ENCODE measurements at regions not wholly inside any gene's neighbourhood (a gene's known extent, or its start where the extent isn't known, plus 50 kb on each side); places are given as distances from the start of the nearest gene placed in this dataset.

- DNase-seq (ENCODE audit: low read depth, low spot score) = no peak
Measured at GRCh38 chr2:128788636-128789220, 470.1 kb upstream of the HS6ST1 start.

DNA sequence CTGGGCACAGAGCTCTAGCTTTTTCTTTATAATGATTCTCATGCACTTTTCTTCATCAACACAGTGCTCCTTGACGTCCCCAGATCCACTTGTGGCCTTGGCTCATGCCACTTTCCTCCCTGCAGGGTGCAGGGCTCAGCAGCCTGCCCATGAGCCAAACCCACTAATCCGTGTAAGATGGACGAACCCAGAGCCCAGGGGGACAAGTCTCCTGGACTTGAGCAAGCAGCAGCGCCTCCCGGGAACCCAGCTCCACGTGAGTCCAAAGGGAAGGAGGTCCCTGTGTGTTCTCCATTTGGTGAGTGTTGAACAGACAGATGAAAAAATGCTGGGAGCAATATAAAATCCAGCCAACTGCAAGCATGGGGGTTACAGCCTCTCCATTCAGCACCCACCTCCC lies 470.6 kb upstream of the HS6ST1 start:
- no peak for DNase-seq (ENCODE audit: low read depth, low spot score)

DNA sequence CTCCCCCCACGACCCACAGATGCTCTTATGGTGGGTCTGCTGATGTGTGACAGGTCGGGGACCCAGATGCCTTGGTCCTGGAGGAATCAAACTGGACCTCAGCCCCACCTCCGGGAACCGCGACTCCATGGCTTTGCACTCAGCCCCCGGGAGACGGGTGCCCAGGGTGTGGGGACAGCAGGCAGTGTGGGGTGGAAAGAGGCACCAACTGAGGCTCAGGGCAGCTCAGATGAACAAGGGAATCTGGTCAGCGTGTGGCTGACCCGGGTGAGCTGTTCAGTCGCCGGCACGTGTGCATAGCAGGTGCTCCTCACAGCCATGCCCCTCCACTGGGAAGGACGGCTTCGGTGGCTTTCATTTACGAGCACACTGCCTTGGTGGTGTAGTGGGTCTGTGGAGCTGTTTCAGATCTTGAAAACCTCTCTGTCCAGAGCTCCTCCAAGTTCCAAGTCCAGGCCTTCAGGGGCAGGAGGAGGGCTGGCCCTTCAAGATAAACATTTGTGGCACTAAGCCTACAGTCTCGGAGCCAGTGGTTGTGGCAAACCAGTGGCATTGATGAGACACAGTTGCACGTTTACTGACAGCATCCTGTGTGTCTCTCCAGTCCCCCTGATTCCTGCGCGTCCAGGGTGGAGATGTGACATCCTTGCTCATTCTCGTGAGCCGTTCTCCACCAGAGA lies 471.2 kb upstream of the HS6ST1 start:
- DNase-seq (ENCODE audit: low read depth, low spot score) = no peak

- DNase-seq (ENCODE audit: low read depth, low spot score) = no peak
Measured at GRCh38 chr2:128790541-128791001, 471.9 kb upstream of the HS6ST1 start.

DNA sequence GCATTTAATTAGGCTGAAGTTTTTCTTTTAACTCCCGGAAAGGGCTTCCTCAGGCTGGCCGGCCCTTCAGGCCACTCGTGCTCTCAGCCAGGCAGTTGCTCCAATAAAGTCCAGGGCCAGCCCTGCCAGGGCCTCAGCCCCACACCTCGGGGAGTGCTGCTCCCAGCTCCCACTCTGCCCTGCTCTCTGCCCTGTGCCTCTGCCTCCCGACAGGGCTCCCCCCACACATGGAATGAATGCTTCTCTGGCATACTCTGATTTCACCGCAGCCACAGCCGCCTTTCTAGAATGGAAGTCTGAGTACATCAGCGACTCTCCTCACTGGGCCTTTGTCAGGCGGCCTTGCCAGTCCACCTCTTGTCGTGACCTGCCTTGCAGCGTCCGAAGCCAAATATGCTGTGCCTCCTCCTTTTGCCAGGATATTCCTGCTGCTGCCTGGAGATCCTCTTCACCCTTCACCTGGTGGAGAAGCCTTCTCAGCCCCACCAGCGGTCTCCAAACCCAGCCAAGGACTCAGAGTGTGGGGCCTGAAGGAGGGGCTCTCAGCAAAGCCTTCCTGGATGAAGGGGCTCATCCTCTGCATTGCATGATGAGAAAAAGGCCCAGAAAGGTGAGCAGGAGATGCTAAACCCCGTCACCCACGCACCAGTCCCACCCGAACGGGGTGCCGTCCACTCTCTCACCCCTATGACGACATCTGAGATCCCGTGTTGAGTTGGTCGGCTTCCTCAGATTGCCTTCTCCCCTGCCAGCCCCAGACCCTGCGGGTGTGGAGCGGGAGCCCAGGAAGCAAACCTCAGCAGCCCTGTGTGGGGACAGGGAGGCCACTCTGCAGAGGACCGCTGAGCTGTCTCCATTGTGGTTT lies 472.7 kb upstream of the HS6ST1 start:
- no peak for DNase-seq (ENCODE audit: low read depth, low spot score)

DNA sequence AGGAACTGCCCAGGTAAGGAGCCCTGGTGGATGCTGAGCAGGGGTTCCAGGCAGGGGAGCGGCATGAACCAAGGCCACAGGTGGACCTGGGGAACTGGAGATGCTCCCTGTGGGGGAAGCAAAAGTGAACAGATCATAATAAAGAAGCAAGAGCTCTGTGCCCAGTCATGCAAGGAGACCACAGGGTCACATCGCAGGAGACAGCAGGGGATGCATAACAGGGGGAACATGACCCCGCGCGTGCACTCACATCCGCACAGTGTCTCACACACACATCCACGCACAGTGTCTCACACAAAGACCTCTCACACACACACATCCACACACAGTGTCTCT lies 473.3 kb upstream of the HS6ST1 start:
- no peak for DNase-seq (ENCODE audit: low read depth, low spot score)

DNA sequence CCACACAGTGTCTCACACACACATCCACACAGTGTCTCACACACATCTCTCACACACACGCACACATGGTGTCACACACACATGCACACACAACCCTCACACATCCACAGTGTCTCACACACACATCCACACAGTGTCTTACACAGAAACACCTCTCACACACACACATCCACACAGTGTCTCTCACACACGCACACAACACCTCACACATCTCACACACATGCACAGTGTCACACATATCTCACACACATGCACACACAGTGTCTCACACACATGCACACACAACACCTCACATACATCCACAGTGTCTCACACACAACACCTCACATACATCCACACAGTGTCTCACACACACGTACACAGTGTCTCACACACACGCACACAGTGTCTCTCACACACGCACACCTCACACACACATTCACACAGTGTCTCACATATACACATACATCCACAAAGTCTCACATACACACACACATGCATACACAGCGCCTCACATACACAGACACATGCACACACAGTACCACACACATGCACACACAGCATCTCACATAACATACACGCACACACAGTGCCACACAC lies 473.9 kb upstream of the HS6ST1 start:
- DNase-seq (ENCODE audit: low read depth, low spot score) = no peak

- no peak for DNase-seq (ENCODE audit: low read depth, low spot score)
Measured at GRCh38 chr2:128793404-128793803, 474.7 kb upstream of the HS6ST1 start.

- no peak for DNase-seq (ENCODE audit: low read depth, low spot score)
Measured at GRCh38 chr2:128794285-128794684, 475.6 kb upstream of the HS6ST1 start.

DNA sequence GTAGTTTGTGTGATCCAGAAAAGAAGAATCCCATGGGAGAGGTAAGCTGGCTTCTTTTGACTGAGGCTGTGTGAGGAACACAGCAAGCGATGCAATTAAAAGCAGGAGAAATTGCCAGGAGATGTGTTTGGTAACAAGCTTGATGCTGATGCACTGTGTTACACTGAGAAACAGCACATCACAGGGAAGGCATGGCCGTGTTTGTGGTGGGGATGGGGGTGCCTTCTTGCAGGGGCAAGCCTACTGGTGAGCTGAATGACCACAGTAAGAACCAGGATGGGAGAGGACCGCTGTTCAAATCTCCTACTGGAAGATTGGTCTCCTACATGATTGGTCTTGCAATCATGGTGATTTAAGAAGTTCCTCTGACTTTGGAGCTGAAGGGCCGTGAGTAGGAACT lies 477.7 kb upstream of the HS6ST1 start:
- no peak for DNase-seq (ENCODE audit: low read depth, low spot score)

DNA sequence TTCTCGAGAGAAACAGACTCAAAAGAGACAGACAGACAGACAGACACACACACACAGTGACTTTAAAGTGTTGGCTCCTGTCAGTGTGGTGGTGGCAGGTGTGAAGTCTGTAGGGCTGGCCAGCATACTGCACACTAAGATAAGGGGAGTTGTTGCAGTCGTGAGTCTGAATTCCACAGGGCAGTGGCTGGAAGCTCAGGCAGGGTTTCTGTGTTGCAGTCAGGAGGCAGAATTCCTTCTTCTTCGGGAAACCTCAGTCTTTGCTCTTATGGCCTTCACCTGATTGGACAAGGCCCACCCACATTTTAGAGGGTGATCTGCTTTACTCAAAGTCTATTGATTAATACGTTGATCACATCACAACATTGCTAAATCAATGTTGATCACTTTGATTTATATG lies 478.4 kb upstream of the HS6ST1 start:
- DNase-seq (ENCODE audit: low read depth, low spot score) = no peak

DNA sequence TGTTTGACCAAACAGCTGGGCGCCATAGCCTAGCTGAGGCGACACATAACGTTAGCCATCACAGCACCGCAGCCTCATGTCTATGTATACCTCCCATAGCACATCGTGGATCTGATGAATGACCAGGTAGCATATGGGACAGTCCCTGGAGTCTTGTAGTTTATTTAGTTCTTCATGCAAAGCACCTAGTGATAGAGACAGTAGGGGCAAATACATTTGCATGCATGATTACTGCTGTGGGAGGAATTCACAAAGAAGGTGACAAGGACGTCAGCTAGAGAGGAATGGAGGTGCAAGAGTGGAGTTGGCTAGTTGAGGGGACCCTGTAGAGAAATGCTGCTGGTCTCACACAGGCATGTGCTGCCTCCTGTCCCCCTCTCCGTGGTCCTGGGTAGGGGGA lies 478.9 kb upstream of the HS6ST1 start:
- DNase-seq (ENCODE audit: low read depth, low spot score) = no peak

DNA sequence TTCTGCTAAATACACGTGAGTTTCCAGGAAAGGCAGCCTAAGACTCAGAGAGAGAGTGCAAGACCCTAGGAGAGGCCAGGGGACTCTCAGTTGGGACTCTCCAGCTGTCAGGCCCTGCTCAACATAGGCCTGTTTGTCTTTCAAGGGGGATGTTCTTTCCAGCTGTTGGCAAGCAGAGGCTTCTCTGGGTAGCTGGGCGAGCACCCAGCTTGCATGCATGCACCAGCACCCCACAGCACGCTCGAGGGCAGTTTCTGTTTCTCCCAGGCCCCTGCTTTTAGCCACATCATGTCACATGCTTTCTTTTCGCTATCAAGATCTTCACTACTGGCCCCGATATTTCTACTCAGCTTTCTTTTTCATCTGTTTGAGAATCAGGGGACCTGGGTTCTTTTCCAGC lies 479.3 kb upstream of the HS6ST1 start:
- DNase-seq (ENCODE audit: low read depth, low spot score) = no peak

DNA sequence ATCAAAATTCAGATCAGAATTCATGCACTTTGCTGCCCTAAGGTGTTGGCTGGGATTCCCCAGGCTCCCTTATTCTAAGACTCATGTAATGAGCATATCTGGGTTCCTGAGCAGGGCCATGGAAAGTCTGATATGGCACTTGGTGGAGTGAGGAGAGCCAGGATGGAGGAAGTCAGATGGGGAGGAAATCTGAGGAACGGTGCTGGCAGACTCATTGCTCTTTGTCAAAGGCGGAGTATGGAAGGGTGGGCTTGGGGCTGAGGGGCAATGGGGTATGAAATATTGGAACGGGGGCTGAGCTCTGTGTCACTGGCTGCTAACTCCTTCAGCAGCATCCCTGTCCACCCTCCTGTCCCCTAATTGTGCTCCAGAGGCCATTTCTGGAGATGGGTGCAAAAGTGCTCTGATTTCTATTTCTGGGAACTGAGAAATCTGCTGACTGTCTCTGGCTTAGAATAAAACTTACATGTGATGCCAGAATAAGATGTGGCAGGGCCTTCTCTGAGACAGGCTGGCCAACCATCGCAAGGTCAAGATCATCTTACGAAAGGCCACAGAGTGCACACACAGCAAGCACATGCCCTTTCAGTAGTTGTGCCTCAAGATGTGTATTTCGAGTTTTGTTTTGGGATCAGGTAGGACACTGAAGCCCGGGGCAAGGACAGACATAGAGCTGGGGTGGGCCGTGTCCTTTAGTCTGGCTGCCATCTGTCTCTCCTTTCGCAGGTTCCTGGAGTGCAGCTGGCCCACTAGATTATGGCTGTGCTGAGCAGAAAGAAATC lies 480.0 kb upstream of the HS6ST1 start:
- no peak for DNase-seq (ENCODE audit: low read depth, low spot score)

- DNase-seq (ENCODE audit: low read depth, low spot score) = no peak
Measured at GRCh38 chr2:128799284-128799552, 480.6 kb upstream of the HS6ST1 start.

GRCh38 chr2:128799730-128800129 lies 481.1 kb upstream of the HS6ST1 start:
- DNase-seq (ENCODE audit: low read depth, low spot score) = no peak

DNA sequence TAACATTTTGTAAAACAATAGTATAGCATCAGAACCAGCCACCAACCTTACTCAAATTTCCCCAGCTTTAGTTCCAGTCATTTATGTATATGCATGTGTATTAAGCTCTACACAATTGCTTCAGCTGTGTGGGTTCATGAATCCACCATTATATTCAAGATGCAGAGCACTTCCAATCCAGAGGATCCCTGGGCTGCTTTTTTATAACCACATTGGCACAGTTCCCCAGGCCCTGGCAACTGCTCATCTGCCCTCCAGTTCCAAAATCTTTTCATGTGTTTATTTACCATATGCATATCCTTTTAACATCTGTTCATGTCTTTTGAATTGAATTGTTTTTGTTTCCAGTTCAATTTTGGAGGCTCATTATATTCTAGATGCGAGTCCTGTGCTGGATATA lies 482.9 kb upstream of the HS6ST1 start:
- DNase-seq (ENCODE audit: low read depth, low spot score) = no peak

DNA sequence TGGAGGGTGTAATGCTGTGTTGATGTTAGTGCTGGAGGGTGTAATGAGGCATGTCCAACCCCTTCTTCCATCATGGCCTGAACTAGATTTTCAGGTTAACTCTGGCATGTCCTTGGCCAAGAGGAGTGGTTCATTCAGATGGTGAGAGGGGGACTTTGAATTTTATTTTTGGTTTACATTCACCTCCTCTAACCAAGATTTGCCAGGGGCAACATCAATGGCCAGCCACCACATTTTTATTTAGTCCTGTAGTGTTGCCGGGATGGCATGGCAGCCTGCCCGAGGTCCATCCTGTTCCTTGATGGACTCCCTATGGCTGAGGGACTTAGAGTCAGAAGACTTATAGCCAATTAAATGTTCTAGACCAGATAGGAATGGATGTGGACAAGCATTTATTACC lies 484.6 kb upstream of the HS6ST1 start:
- no peak for DNase-seq (ENCODE audit: low read depth, low spot score)

GRCh38 chr2:128805237-128805636 lies 486.6 kb upstream of the HS6ST1 start:
- DNase-seq (ENCODE audit: low read depth, low spot score) = no peak

DNA sequence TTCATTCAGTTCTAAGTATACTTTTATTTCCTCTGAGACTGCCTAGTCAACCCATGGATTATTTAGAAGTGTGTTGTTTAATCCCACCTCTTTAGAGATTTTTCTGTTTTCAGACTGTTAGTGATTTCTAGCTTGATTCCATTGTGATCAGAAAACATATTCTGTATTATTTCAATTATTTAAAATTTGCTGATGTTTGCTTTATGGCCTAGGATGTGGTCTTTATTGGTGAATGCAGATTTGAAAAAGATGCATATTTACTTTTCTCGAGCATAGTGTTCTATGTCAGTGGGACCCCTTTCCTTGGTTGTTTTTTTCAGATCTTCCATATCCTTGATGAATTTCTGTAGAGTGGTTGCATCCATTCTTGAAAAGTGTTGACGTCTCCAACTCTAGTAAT lies 487.2 kb upstream of the HS6ST1 start:
- DNase-seq (ENCODE audit: low read depth, low spot score) = no peak

DNA sequence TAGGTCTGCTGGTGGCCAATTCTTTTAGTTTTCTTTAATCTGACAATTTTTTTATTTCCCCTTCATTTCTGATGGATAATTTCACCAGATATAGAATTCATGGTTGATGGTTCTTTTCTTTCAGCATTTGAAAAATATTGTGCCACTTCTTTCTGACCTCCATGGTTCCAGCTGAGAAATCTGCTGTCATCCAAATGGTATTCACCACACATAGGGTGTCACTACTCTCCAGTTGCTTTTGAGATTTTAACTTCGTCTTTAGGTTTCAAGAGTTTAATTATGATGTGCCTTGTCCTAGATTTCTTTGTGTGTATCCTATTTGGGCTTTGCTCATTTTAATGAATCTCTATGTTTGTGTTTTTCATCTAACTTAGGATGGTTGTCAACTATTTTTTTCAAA lies 488.6 kb upstream of the HS6ST1 start:
- DNase-seq (ENCODE audit: low read depth, low spot score) = no peak

All from smooth muscle cell of the brain vasculature (primary cell).